ENCODE measurements at regions not wholly inside any gene's neighbourhood (a gene's known extent, or its start where the extent isn't known, plus 50 kb on each side); places are given as distances from the start of the nearest gene placed in this dataset.

DNA sequence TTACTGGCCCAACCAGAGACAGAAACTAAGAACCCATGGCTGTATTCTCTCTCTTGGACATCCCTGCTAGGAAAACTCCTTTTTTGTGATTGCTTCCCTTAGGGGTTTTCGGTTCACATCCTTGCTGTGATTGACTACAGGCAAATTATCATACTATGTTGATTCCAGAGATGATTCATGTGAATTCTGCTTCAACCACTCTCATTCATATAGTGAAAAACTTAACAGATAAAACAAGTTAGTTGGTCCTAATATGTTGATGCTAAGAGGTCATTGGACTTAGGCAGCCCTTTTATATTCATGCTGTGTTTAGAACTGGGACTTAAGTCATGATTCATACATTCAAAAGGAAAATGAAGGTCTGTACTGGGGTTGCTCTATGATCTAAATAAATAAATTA is 76.9 kb upstream of the CCN2 start (continued):
- TF ChIP-seq, protein P1, sequence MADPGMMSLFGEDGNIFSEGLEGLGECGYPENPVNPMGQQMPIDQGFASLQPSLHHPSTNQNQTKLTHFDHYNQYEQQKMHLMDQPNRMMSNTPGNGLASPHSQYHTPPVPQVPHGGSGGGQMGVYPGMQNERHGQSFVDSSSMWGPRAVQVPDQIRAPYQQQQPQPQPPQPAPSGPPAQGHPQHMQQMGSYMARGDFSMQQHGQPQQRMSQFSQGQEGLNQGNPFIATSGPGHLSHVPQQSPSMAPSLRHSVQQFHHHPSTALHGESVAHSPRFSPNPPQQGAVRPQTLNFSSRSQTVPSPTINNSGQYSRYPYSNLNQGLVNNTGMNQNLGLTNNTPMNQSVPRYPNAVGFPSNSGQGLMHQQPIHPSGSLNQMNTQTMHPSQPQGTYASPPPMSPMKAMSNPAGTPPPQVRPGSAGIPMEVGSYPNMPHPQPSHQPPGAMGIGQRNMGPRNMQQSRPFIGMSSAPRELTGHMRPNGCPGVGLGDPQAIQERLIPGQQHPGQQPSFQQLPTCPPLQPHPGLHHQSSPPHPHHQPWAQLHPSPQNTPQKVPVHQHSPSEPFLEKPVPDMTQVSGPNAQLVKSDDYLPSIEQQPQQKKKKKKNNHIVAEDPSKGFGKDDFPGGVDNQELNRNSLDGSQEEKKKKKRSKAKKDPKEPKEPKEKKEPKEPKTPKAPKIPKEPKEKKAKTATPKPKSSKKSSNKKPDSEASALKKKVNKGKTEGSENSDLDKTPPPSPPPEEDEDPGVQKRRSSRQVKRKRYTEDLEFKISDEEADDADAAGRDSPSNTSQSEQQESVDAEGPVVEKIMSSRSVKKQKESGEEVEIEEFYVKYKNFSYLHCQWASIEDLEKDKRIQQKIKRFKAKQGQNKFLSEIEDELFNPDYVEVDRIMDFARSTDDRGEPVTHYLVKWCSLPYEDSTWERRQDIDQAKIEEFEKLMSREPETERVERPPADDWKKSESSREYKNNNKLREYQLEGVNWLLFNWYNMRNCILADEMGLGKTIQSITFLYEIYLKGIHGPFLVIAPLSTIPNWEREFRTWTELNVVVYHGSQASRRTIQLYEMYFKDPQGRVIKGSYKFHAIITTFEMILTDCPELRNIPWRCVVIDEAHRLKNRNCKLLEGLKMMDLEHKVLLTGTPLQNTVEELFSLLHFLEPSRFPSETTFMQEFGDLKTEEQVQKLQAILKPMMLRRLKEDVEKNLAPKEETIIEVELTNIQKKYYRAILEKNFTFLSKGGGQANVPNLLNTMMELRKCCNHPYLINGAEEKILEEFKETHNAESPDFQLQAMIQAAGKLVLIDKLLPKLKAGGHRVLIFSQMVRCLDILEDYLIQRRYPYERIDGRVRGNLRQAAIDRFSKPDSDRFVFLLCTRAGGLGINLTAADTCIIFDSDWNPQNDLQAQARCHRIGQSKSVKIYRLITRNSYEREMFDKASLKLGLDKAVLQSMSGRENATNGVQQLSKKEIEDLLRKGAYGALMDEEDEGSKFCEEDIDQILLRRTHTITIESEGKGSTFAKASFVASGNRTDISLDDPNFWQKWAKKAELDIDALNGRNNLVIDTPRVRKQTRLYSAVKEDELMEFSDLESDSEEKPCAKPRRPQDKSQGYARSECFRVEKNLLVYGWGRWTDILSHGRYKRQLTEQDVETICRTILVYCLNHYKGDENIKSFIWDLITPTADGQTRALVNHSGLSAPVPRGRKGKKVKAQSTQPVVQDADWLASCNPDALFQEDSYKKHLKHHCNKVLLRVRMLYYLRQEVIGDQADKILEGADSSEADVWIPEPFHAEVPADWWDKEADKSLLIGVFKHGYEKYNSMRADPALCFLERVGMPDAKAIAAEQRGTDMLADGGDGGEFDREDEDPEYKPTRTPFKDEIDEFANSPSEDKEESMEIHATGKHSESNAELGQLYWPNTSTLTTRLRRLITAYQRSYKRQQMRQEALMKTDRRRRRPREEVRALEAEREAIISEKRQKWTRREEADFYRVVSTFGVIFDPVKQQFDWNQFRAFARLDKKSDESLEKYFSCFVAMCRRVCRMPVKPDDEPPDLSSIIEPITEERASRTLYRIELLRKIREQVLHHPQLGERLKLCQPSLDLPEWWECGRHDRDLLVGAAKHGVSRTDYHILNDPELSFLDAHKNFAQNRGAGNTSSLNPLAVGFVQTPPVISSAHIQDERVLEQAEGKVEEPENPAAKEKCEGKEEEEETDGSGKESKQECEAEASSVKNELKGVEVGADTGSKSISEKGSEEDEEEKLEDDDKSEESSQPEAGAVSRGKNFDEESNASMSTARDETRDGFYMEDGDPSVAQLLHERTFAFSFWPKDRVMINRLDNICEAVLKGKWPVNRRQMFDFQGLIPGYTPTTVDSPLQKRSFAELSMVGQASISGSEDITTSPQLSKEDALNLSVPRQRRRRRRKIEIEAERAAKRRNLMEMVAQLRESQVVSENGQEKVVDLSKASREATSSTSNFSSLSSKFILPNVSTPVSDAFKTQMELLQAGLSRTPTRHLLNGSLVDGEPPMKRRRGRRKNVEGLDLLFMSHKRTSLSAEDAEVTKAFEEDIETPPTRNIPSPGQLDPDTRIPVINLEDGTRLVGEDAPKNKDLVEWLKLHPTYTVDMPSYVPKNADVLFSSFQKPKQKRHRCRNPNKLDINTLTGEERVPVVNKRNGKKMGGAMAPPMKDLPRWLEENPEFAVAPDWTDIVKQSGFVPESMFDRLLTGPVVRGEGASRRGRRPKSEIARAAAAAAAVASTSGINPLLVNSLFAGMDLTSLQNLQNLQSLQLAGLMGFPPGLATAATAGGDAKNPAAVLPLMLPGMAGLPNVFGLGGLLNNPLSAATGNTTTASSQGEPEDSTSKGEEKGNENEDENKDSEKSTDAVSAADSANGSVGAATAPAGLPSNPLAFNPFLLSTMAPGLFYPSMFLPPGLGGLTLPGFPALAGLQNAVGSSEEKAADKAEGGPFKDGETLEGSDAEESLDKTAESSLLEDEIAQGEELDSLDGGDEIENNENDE (IDR thresholded peaks at IDR 0.05; ENCODE audit: insufficient replicate concordance, low read length): no peak
- TF ChIP-seq CREB1 (IDR thresholded peaks at IDR 0.05): no peak
- TF ChIP-seq SAP30 (IDR thresholded peaks at IDR 0.05; ENCODE audit: insufficient read depth, insufficient replicate concordance, low read length): no peak
- no peak for TF ChIP-seq ZNF274 (IDR thresholded peaks at IDR 0.05; ENCODE audit: borderline replicate concordance, extremely low read depth, low read length)

All from H1 (cell line).